K562 (cell line): ENCODE measurements at regions not wholly inside any gene's neighbourhood (a gene's known extent, or its start where the extent isn't known, plus 50 kb on each side); places are given as distances from the start of the nearest gene placed in this dataset.

Experiments used
- ATAC-seq: fragments of 200-7000 bp; cut with Tn5 transposase; 3 replicates; pipeline ENCODE4 v1.9.1; 2020; ENCODE audit warnings: moderate library complexity
- BruUV-seq: library from RNA; stranded (reverse); fragments of 400-500 nt; replicated peaks from 2 replicates; lab custom pipeline; 2021; lab: Mats Ljungman, UMichigan
- CTCF ChIA-PET: fragments of 300-600 bp; formaldehyde crosslinking; extraction: SDS; loops from one replicate; lab custom pipeline; 2021; ENCODE audit warnings: low intra/inter-chr PET ratio; lab: Yijun Ruan, JAX
- POLR2A ChIA-PET: fragments of 300-600, 350-650 bp; sonication (Branson Sonifier 250); formaldehyde crosslinking; extraction: SDS; loops from one replicate; lab custom pipeline; 2021; ENCODE audit warnings: antibody characterized with exemption, inconsistent platforms; lab: Yijun Ruan, JAX
- DNase-seq, 4 experiments: peaks; one replicate each; pipeline versions ENCODE4 v3.0.0 to v3.0.0-alpha.2; 2011 to 2018; ENCODE audit warnings: low spot score in 3 of 4, mixed read lengths in 3 of 4; ENCODE audit errors: extremely low read depth in 1 of 4
- FAIRE-seq: peaks from 2 replicates; lab custom pipeline; 2011; peaks lifted over from hg19 to GRCh38; lab: Jason Lieb, UNC
- H2AFZ ChIP-seq: 2 replicates; pipeline ENCODE4 v1.6.0; 2011; ENCODE audit warnings: low read depth, low read length, control low read depth, inconsistent platforms
- H3K27ac ChIP-seq: fragments of 200-600 bp; 3 replicates; pipeline ENCODE4 v1.8.0; 2011; ENCODE audit warnings: low read depth, mild to moderate bottlenecking, control low read depth, inconsistent platforms, low read length, moderate library complexity, mixed read lengths; ENCODE audit errors: extremely low read depth
- H3K27me3 ChIP-seq, 2 experiments: fragments of 300-600 bp in 1 of 2; 2 replicates in 1 of 2; 3 replicates in 1 of 2; pipeline versions ENCODE4 v1.6.0 to v1.8.0; 2011; ENCODE audit warnings: inconsistent platforms in 2 of 2, low read length in 2 of 2, mild to moderate bottlenecking in 1 of 2, mixed read lengths in 1 of 2, moderate library complexity in 1 of 2; ENCODE audit not compliant: control insufficient read depth in 2 of 2, insufficient read depth in 2 of 2
- H3K36me3 ChIP-seq: fragments of 300-600 bp; 3 replicates; pipeline ENCODE4 v1.8.0; 2011; ENCODE audit warnings: mild to moderate bottlenecking, low read length, inconsistent platforms; ENCODE audit not compliant: control insufficient read depth, insufficient read depth
- H3K4me1 ChIP-seq, 2 experiments: fragments of 200-600 bp in 1 of 2; replicated peaks in 1 of 2; 2 replicates in 1 of 2; 3 replicates in 1 of 2; pipeline versions ENCODE4 v1.5.1 to v1.8.0; 2011; ENCODE audit warnings: inconsistent platforms in 2 of 2, low read length in 2 of 2, mild to moderate bottlenecking in 1 of 2, mixed read lengths in 1 of 2, moderate library complexity in 1 of 2; ENCODE audit not compliant: control insufficient read depth in 2 of 2, insufficient read depth in 2 of 2
- H3K4me2 ChIP-seq: 2 replicates; pipeline ENCODE4 v1.6.1; 2011; ENCODE audit warnings: low read length, control low read depth, inconsistent platforms, mixed read lengths; ENCODE audit not compliant: insufficient read depth
- H3K4me3 ChIP-seq: fragments of 200-600 bp; sonication (generic), shearing (Covaris generic); 2 replicates; pipeline ENCODE4 v1.5.1; 2016; ENCODE audit warnings: control low read depth, inconsistent platforms
- H3K79me2 ChIP-seq: fragments of 200-600 bp; 3 replicates; pipeline ENCODE4 v1.8.0; 2011; ENCODE audit warnings: low read length, inconsistent platforms; ENCODE audit not compliant: control insufficient read depth, insufficient read depth
- H3K9ac ChIP-seq, 2 experiments: 2 replicates each; pipeline versions ENCODE4 v1.6.0 to v1.6.1; 2011; ENCODE audit warnings: low read depth in 2 of 2, low read length in 2 of 2, control low read depth in 1 of 2, inconsistent platforms in 1 of 2, mild to moderate bottlenecking in 1 of 2, mixed read lengths in 1 of 2; ENCODE audit not compliant: insufficient read depth in 1 of 2
- H3K9me1 ChIP-seq: one replicate; pipeline ENCODE4 v1.6.0; 2011; ENCODE audit warnings: inconsistent platforms, mild to moderate bottlenecking, low read length, moderate library complexity; ENCODE audit not compliant: control insufficient read depth, insufficient read depth
- H3K9me3 ChIP-seq: replicated peaks from 2 replicates; pipeline ENCODE4 v1.5.1; 2011; ENCODE audit warnings: low read depth, low read length, inconsistent platforms; ENCODE audit not compliant: control insufficient read depth, insufficient read depth
- H4K20me1 ChIP-seq: replicated peaks from 2 replicates; pipeline ENCODE4 v1.6.1; 2011; ENCODE audit warnings: low read length, inconsistent platforms, mixed read lengths; ENCODE audit not compliant: control insufficient read depth, insufficient read depth
- BCL6 ChIP-seq: fragments of 250-450 bp; sonication (Bioruptor Pico); IDR thresholded peaks from 2 replicates; pipeline ENCODE4 v1.4.0; 2020
- HMGXB4 ChIP-seq: sonication (generic); formaldehyde crosslinking; IDR thresholded peaks from 2 replicates; pipeline ENCODE4 v1.8.1; 2023; ENCODE audit warnings: mild to moderate bottlenecking, missing genetic modification reagents
- HNRNPK ChIP-seq: fragments of 200-400 bp; formaldehyde crosslinking; IDR thresholded peaks from one replicate; pipeline ENCODE4 v1.6.1; 2018; ENCODE audit warnings: mild to moderate bottlenecking, low read depth, low read length; ENCODE audit not compliant: poor library complexity, severe bottlenecking
- NR3C1 ChIP-seq: sonication (generic); formaldehyde crosslinking; IDR thresholded peaks from 2 replicates; pipeline ENCODE4 v1.8.1; 2022; ENCODE audit warnings: missing genetic modification reagents
- PRDM10 ChIP-seq: fragments of 450-650 bp; IDR thresholded peaks from 2 replicates; pipeline ENCODE4 v1.6.1; 2018; ENCODE audit not compliant: partially characterized antibody
- ZBTB43 ChIP-seq: sonication (generic); formaldehyde crosslinking; IDR thresholded peaks from 2 replicates; pipeline ENCODE4 v1.8.0; 2023; ENCODE audit warnings: mild to moderate bottlenecking, missing genetic modification reagents
- ZNF134 ChIP-seq: fragments of 250-450 bp; sonication (Bioruptor Pico); conservative IDR thresholded peaks from 2 replicates; pipeline ENCODE4 v1.4.0; 2020
- in situ Hi-C: fragments of 300-500 bp; cut with MboI; formaldehyde crosslinking; loops from 4 replicates; pipeline ENCODE4 v1.15.0; 2018; ENCODE audit warnings: inconsistent platforms, mixed read lengths
- intact Hi-C: fragments of 100-400 bp; cut with micrococcal nuclease; formaldehyde crosslinking; loops from 2 replicates; pipeline ENCODE4 v1.14.2; 2022
- TF ChIP-seq, protein P1 (sequence below): fragments of 250-450 bp; sonication (Bioruptor Pico); IDR thresholded peaks from 2 replicates; pipeline ENCODE4 v1.8.0; 2021; ENCODE audit warnings: mild to moderate bottlenecking, moderate library complexity
- TF ChIP-seq, protein P2 (sequence below): fragments of 200-800 bp; sonication (Bioruptor generic); IDR thresholded peaks from 2 replicates; pipeline ENCODE4 v1.6.1; 2016; ENCODE audit warnings: missing genetic modification characterization, missing compliant biosample characterization

GRCh38 chr12:58459191-58459590 lies 461.1 kb downstream of the LRIG3 start:
- no peaks in the 10 kb centered on the region for H3K4me1 ChIP-seq
- no TSS peak for BruUV-seq
- no peaks in the 10 kb centered on the region for H3K79me2 ChIP-seq
- H3K27me3 ChIP-seq, result no peaks in the 10 kb centered on the region
- in situ Hi-C loops (no loop called here), intact Hi-C loops (no loop called here)
- H3K9me1 ChIP-seq, result no peaks in the 10 kb centered on the region
- no peaks in the 10 kb centered on the region for H4K20me1 ChIP-seq
- no peaks in the 10 kb centered on the region for H3K36me3 ChIP-seq
- H3K27ac ChIP-seq, result no peak overlapping the region
- H2AFZ ChIP-seq, result no peak overlapping the region
- no peak overlapping the region for H3K4me3 ChIP-seq
- no peak for DNase-seq
- no peaks in the 10 kb centered on the region for H3K9me3 ChIP-seq
- H3K4me2 ChIP-seq, result no peak overlapping the region
- ChIA-PET CTCF (no interaction called here), POLR2A (no interaction called here)
- no peak for FAIRE-seq
- ATAC-seq, result no peak
- H3K9ac ChIP-seq, result no peak overlapping the region
- TF ChIP-seq BCL6, result no peak
- no peak for TF ChIP-seq ZBTB43
- TF ChIP-seq HNRNPK, result no peak
- TF ChIP-seq, protein P1, sequence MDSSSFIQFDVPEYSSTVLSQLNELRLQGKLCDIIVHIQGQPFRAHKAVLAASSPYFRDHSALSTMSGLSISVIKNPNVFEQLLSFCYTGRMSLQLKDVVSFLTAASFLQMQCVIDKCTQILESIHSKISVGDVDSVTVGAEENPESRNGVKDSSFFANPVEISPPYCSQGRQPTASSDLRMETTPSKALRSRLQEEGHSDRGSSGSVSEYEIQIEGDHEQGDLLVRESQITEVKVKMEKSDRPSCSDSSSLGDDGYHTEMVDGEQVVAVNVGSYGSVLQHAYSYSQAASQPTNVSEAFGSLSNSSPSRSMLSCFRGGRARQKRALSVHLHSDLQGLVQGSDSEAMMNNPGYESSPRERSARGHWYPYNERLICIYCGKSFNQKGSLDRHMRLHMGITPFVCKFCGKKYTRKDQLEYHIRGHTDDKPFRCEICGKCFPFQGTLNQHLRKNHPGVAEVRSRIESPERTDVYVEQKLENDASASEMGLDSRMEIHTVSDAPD (CRISPR knock-in tag), result no peak
- no peak for TF ChIP-seq HMGXB4 (CRISPR knock-in tag)
- no peak for TF ChIP-seq ZNF134 (CRISPR knock-in tag)
- TF ChIP-seq NR3C1 (CRISPR knock-in tag), result no peak
- TF ChIP-seq, protein P2, sequence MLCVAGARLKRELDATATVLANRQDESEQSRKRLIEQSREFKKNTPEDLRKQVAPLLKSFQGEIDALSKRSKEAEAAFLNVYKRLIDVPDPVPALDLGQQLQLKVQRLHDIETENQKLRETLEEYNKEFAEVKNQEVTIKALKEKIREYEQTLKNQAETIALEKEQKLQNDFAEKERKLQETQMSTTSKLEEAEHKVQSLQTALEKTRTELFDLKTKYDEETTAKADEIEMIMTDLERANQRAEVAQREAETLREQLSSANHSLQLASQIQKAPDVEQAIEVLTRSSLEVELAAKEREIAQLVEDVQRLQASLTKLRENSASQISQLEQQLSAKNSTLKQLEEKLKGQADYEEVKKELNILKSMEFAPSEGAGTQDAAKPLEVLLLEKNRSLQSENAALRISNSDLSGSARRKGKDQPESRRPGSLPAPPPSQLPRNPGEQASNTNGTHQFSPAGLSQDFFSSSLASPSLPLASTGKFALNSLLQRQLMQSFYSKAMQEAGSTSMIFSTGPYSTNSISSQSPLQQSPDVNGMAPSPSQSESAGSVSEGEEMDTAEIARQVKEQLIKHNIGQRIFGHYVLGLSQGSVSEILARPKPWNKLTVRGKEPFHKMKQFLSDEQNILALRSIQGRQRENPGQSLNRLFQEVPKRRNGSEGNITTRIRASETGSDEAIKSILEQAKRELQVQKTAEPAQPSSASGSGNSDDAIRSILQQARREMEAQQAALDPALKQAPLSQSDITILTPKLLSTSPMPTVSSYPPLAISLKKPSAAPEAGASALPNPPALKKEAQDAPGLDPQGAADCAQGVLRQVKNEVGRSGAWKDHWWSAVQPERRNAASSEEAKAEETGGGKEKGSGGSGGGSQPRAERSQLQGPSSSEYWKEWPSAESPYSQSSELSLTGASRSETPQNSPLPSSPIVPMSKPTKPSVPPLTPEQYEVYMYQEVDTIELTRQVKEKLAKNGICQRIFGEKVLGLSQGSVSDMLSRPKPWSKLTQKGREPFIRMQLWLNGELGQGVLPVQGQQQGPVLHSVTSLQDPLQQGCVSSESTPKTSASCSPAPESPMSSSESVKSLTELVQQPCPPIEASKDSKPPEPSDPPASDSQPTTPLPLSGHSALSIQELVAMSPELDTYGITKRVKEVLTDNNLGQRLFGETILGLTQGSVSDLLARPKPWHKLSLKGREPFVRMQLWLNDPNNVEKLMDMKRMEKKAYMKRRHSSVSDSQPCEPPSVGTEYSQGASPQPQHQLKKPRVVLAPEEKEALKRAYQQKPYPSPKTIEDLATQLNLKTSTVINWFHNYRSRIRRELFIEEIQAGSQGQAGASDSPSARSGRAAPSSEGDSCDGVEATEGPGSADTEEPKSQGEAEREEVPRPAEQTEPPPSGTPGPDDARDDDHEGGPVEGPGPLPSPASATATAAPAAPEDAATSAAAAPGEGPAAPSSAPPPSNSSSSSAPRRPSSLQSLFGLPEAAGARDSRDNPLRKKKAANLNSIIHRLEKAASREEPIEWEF (CRISPR knock-in tag), result no peak
- no peak for TF ChIP-seq PRDM10
